CD4-positive, alpha-beta T cell (primary cell): ENCODE measurements at regions not wholly inside any gene's neighbourhood (a gene's known extent, or its start where the extent isn't known, plus 50 kb on each side); places are given as distances from the start of the nearest gene placed in this dataset.

Source experiments
- ATAC-seq: fragments of 200-7000 bp; cut with Tn5 transposase; one replicate; pipeline ENCODE4 v1.10.0; 2022; ENCODE audit warnings: mild to moderate bottlenecking; ENCODE audit not compliant: poor library complexity
- CTCF ChIA-PET: fragments of 350-600 bp; sonication (Branson Sonifier 250); formaldehyde crosslinking; loops from one replicate; lab custom pipeline; 2021; ENCODE audit warnings: antibody characterized with exemption, inconsistent platforms; lab: Charles Lee
- POLR2A ChIA-PET: fragments of 350-600 bp; sonication (Branson Sonifier 250); formaldehyde crosslinking; loops from one replicate; lab custom pipeline; 2021; ENCODE audit warnings: antibody characterized with exemption, inconsistent platforms; lab: Charles Lee
- DNase-seq, 14 experiments: peaks; one replicate each; pipeline ENCODE4 v3.0.0-alpha.2; 2013 to 2020; ENCODE audit warnings: mixed read lengths in 2 of 14
- H3K27ac ChIP-seq, 2 donors: one replicate each; pipeline versions ENCODE4 v1.5.1 to v1.7.0; 2013; ENCODE audit warnings: low read length in 2 of 2, low read depth in 1 of 2, mild to moderate bottlenecking in 1 of 2
- H3K27me3 ChIP-seq, 2 experiments: 1 replicate in 1 of 2; 2 replicates in 1 of 2; pipeline versions ENCODE4 v1.6.1 to v1.7.0; 2013; ENCODE audit warnings: low read length in 2 of 2, control low read depth in 1 of 2, mild to moderate bottlenecking in 1 of 2, moderate library complexity in 1 of 2; ENCODE audit not compliant: insufficient read depth in 2 of 2, control insufficient read depth in 1 of 2
- H3K36me3 ChIP-seq: one replicate; pipeline ENCODE4 v1.6.1; 2013; ENCODE audit warnings: low read length, control low read depth; ENCODE audit not compliant: insufficient read depth
- H3K4me1 ChIP-seq: one replicate; pipeline ENCODE4 v1.6.1; 2013; ENCODE audit warnings: low read length, control low read depth; ENCODE audit not compliant: insufficient read depth
- H3K4me3 ChIP-seq: one replicate; pipeline ENCODE4 v1.5.1; 2013; ENCODE audit warnings: mild to moderate bottlenecking, low read length, moderate library complexity
- H3K9me3 ChIP-seq, 2 experiments: 1 replicate in 1 of 2; 2 replicates in 1 of 2; pipeline versions ENCODE4 v1.6.1 to v1.7.0; 2013; ENCODE audit warnings: low read length in 2 of 2, mild to moderate bottlenecking in 2 of 2, control low read depth in 1 of 2, moderate library complexity in 1 of 2; ENCODE audit not compliant: control insufficient read depth in 1 of 2, insufficient read depth in 1 of 2
- H3K27ac Mint-ChIP-seq: one replicate; pipeline ENCODE4 v1.8.0; 2020; ENCODE audit warnings: mixed read lengths
- H3K27me3 Mint-ChIP-seq: one replicate; pipeline ENCODE4 v1.8.0; 2021; ENCODE audit warnings: mixed read lengths
- H3K36me3 Mint-ChIP-seq: one replicate; pipeline ENCODE4 v1.8.0; 2021; ENCODE audit warnings: low read depth, mixed read lengths
- H3K4me1 Mint-ChIP-seq: one replicate; pipeline ENCODE4 v1.8.0; 2021; ENCODE audit warnings: low read depth, mixed read lengths
- H3K4me3 Mint-ChIP-seq: one replicate; pipeline ENCODE4 v1.8.0; 2020; ENCODE audit warnings: mild to moderate bottlenecking, mixed read lengths
- H3K9me3 Mint-ChIP-seq: one replicate; pipeline ENCODE4 v1.8.0; 2020; ENCODE audit warnings: mixed read lengths
- CTCF ChIP-seq: fragments of 200-600 bp; IDR thresholded peaks from one replicate; pipeline ENCODE4 v1.8.0; 2022; ENCODE audit warnings: antibody characterized with exemption, mild to moderate bottlenecking
- intact Hi-C, 2 experiments: fragments of 100-400 bp; cut with DNase I in 1 of 2; cut with micrococcal nuclease in 1 of 2; formaldehyde crosslinking; loops; one replicate each; pipeline versions ENCODE4 v1.15.1 to v1.9.0; 2023 to 2025; cut with DNase I, micrococcal nuclease

GRCh38 chr16:72399811-72400210 lies 227.9 kb upstream of the PMFBP1 start:
- Mint-ChIP-seq H3K27ac (no peak overlapping the region), H3K27me3 (no peaks in the 10 kb centered on the region), H3K4me1 (no peaks in the 10 kb centered on the region), H3K36me3 (peaks cover 1% of the 10 kb centered on the region), H3K9me3 (peaks cover 3% of the 10 kb centered on the region), H3K4me3 (no peak overlapping the region)
- Histone ChIP-seq H3K36me3 (no peaks in the 10 kb centered on the region), H3K27me3 (no peaks in the 10 kb centered on the region), H3K4me3 (no peak overlapping the region), H3K4me1 (no peaks in the 10 kb centered on the region), H3K9me3 (no peaks in the 10 kb centered on the region), H3K27ac (no peak overlapping the region)
- ChIA-PET CTCF (interaction anchor here (1.1 kb wide), 1 partner anchor 12 kb away, joined by 3 read pairs; no protein-coding TSS in a partner anchor), POLR2A (no interaction called here)
- TF ChIP-seq CTCF = no peak
- ATAC-seq (no peak), DNase-seq (no peak)
- intact Hi-C loops = loop anchor here in 1 of 2 experiments (10.0 kb wide), 1 partner anchor 455 kb away; no protein-coding TSS in a partner anchor

- Mint-ChIP-seq H3K36me3 (peaks cover 4% of the 10 kb centered on the region), H3K9me3 (peaks cover 9% of the 10 kb centered on the region), H3K27ac (no peak overlapping the region), H3K4me3 (no peak overlapping the region), H3K27me3 (no peaks in the 10 kb centered on the region), H3K4me1 (no peaks in the 10 kb centered on the region)
- Histone ChIP-seq H3K27me3 (no peaks in the 10 kb centered on the region), H3K4me3 (no peak overlapping the region), H3K9me3 (peaks cover 0 to 8% of the 10 kb centered on the region in 2 experiments), H3K4me1 (no peaks in the 10 kb centered on the region), H3K27ac (no peak overlapping the region), H3K36me3 (no peaks in the 10 kb centered on the region)
- ChIA-PET CTCF (no interaction called here), POLR2A (no interaction called here)
- intact Hi-C loops = no loop called here
- TF ChIP-seq CTCF = no peak
- DNase-seq = no peak
- ATAC-seq = no peak
Measured at GRCh38 chr16:72397876-72398275, 225.9 kb upstream of the PMFBP1 start.

- Mint-ChIP-seq H3K36me3 (peaks cover 4% of the 10 kb centered on the region), H3K27me3 (no peaks in the 10 kb centered on the region), H3K27ac (no peak overlapping the region), H3K9me3 (peaks cover 9% of the 10 kb centered on the region), H3K4me1 (no peaks in the 10 kb centered on the region), H3K4me3 (no peak overlapping the region)
- Histone ChIP-seq H3K4me3 (no peak overlapping the region), H3K4me1 (no peaks in the 10 kb centered on the region), H3K36me3 (no peaks in the 10 kb centered on the region), H3K27ac (no peak overlapping the region), H3K9me3 (peaks cover 0 to 8% of the 10 kb centered on the region in 2 experiments), H3K27me3 (no peaks in the 10 kb centered on the region)
- no peak for ATAC-seq
- ChIA-PET CTCF (no interaction called here), POLR2A (no interaction called here)
- intact Hi-C loops = no loop called here
- no peak for TF ChIP-seq CTCF
- no peak for DNase-seq
Measured at GRCh38 chr16:72394526-72394925, 222.6 kb upstream of the PMFBP1 start.
